Epithelial cell of esophagus (primary cell): ENCODE measurements at regions not wholly inside any gene's neighbourhood (a gene's known extent, or its start where the extent isn't known, plus 50 kb on each side); places are given as distances from the start of the nearest gene placed in this dataset.

Experiments
- DNase-seq: peaks from one replicate; pipeline ENCODE4 v3.0.0; 2010; ENCODE audit warnings: low read depth
- H3K4me3 ChIP-seq: 2 replicates; pipeline ENCODE4 v1.5.1; 2011; ENCODE audit warnings: mild to moderate bottlenecking, low read length, control low read depth
- CTCF ChIP-seq: IDR thresholded peaks from 2 replicates; pipeline ENCODE4 v1.5.1; 2011; ENCODE audit warnings: low read depth, mild to moderate bottlenecking, low read length, control low read depth, inconsistent platforms; ENCODE audit not compliant: insufficient read depth; ENCODE audit errors: missing control alignments

- no peak overlapping the region for H3K4me3 ChIP-seq
- DNase-seq, result no peak
- no peak for TF ChIP-seq CTCF
These were observed 710.4 kb upstream of the PIK3C3 start for GRCh38 chr18:41244591-41245037.

- no peak for DNase-seq
- TF ChIP-seq CTCF, result no peak
- no peak overlapping the region for H3K4me3 ChIP-seq
These were observed 717.7 kb upstream of the PIK3C3 start for GRCh38 chr18:41237317-41237716.

GRCh38 chr18:41231681-41232080 lies 723.4 kb upstream of the PIK3C3 start:
- no peak for DNase-seq
- TF ChIP-seq CTCF, result no peak
- H3K4me3 ChIP-seq, result no peak overlapping the region

GRCh38 chr18:41227993-41228392 lies 727.0 kb upstream of the PIK3C3 start:
- no peak overlapping the region for H3K4me3 ChIP-seq
- no peak for TF ChIP-seq CTCF
- peak; percentile 54 for DNase-seq

- DNase-seq, result no peak
- H3K4me3 ChIP-seq, result no peak overlapping the region
- no peak for TF ChIP-seq CTCF
These were observed 728.1 kb upstream of the PIK3C3 start for GRCh38 chr18:41226911-41227310.

- H3K4me3 ChIP-seq, result no peak overlapping the region
- peak; percentile 80 for DNase-seq
- no peak for TF ChIP-seq CTCF
These were observed 728.8 kb upstream of the PIK3C3 start for GRCh38 chr18:41226186-41226585.

GRCh38 chr18:41216341-41217003 lies 738.6 kb upstream of the PIK3C3 start:
- no peak for DNase-seq
- H3K4me3 ChIP-seq, result no peak overlapping the region
- no peak for TF ChIP-seq CTCF
